Caco-2 (cell line): ENCODE measurements at regions not wholly inside any gene's neighbourhood (a gene's known extent, or its start where the extent isn't known, plus 50 kb on each side); places are given as distances from the start of the nearest gene placed in this dataset.

ENCODE experiments used
- BruUV-seq: library from RNA; stranded (reverse); fragments of 400-500 nt; replicated peaks from 2 replicates; lab custom pipeline; 2021; lab: Mats Ljungman, UMichigan
- CTCF ChIA-PET: fragments of 300-600 bp; sonication (Branson Sonifier 250); formaldehyde crosslinking; loops from one replicate; lab custom pipeline; 2022; ENCODE audit warnings: antibody characterized with exemption; lab: Charles Lee
- POLR2A ChIA-PET: fragments of 300-600 bp; sonication (Branson Sonifier 250); formaldehyde crosslinking; loops from one replicate; lab custom pipeline; 2022; ENCODE audit warnings: antibody characterized with exemption; lab: Charles Lee
- DNase-seq, 2 experiments: peaks; one replicate each; pipeline versions ENCODE4 v3.0.0 to v3.0.0-alpha.2; 2020 to 2022
- H3K27me3 ChIP-seq: replicated peaks from 2 replicates; pipeline ENCODE4 v1.6.0; 2011; ENCODE audit warnings: low read length; ENCODE audit not compliant: control insufficient read depth, insufficient read depth
- H3K36me3 ChIP-seq: 2 replicates; pipeline ENCODE4 v1.5.1; 2011; ENCODE audit warnings: low read length; ENCODE audit not compliant: control insufficient read depth, insufficient read depth
- H3K4me1 ChIP-seq: fragments of 250-450 bp; sonication (Bioruptor Pico); 2 replicates; pipeline ENCODE4 v1.5.1; 2020; ENCODE audit warnings: mild to moderate bottlenecking
- H3K4me3 ChIP-seq: 2 replicates; pipeline ENCODE4 v1.5.1; 2011; ENCODE audit warnings: low read depth, mild to moderate bottlenecking, control low read depth, low read length
- H3K9me3 ChIP-seq: fragments of 250-450 bp; sonication (Bioruptor Pico); 2 replicates; pipeline ENCODE4 v1.5.1; 2020; ENCODE audit warnings: mild to moderate bottlenecking, moderate library complexity
- H3K27ac Mint-ChIP-seq: one replicate; pipeline ENCODE4 v1.8.0; 2022; ENCODE audit warnings: mixed read lengths; ENCODE audit not compliant: unreplicated experiment
- H3K27me3 Mint-ChIP-seq: one replicate; pipeline ENCODE4 v1.8.0; 2022; ENCODE audit warnings: mixed read lengths; ENCODE audit not compliant: insufficient read depth, unreplicated experiment
- H3K36me3 Mint-ChIP-seq: one replicate; pipeline ENCODE4 v1.8.0; 2022; ENCODE audit warnings: mild to moderate bottlenecking, mixed read lengths; ENCODE audit not compliant: insufficient read depth, unreplicated experiment
- H3K4me1 Mint-ChIP-seq: one replicate; pipeline ENCODE4 v1.8.0; 2022; ENCODE audit warnings: low read depth, mixed read lengths; ENCODE audit not compliant: unreplicated experiment
- H3K4me3 Mint-ChIP-seq: one replicate; pipeline ENCODE4 v1.8.0; 2022; ENCODE audit warnings: mild to moderate bottlenecking, moderate library complexity, mixed read lengths; ENCODE audit not compliant: unreplicated experiment
- H3K9me3 Mint-ChIP-seq: one replicate; pipeline ENCODE4 v1.8.0; 2022; ENCODE audit warnings: mixed read lengths; ENCODE audit not compliant: unreplicated experiment
- intact Hi-C: fragments of 100-400 bp; cut with micrococcal nuclease; formaldehyde crosslinking; loops from one replicate; pipeline ENCODE4 v1.10.0; 2022; ENCODE audit not compliant: unreplicated experiment
- TF ChIP-seq, protein P1 (sequence below), 2 experiments: fragments of 200-600 bp in 1 of 2; IDR thresholded peaks; 1 replicate in 1 of 2; 2 replicates in 1 of 2; pipeline versions ENCODE4 v1.5.1 to v1.8.0; 2011 to 2022; ENCODE audit warnings: antibody characterized with exemption in 1 of 2, control low read depth in 1 of 2, inconsistent platforms in 1 of 2, low read depth in 1 of 2, low read length in 1 of 2, mild to moderate bottlenecking in 1 of 2, moderate library complexity in 1 of 2; ENCODE audit not compliant: insufficient read depth in 1 of 2, severe bottlenecking in 1 of 2, unreplicated experiment in 1 of 2

DNA sequence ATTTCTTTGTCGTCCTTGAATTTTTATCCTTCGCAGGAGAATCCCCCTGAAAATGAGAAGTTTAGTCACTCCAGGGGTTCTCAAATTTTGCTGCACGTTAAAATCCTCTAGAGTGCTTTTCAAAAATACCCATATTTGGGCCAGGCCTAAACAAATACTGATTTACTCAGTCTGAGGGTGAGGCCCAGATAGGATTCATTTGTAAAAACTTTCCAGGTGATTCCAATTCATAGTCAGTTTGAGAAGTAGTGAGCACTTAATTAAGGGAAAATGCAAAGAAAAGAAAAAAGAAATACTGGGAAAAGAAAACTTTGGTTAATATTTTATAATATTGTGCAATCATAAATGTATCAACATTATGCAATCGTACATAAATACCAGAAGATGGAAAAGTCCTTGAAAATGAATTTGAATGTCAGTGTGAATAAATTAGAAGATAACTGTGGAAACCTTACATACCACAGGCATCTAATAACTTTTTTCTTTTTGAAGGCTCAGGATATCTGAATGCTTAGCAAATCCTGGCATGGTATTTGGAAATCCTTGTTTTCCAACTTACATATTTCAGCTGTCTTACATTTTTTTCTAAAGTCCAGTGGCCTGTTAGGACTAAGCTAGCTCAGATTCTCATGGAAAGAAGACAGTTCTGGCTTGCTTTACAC lies 116.5 kb upstream of the DAPK1 start:
- no peaks in the 10 kb centered on the region for H3K27me3 Mint-ChIP-seq
- TF ChIP-seq, protein P1, sequence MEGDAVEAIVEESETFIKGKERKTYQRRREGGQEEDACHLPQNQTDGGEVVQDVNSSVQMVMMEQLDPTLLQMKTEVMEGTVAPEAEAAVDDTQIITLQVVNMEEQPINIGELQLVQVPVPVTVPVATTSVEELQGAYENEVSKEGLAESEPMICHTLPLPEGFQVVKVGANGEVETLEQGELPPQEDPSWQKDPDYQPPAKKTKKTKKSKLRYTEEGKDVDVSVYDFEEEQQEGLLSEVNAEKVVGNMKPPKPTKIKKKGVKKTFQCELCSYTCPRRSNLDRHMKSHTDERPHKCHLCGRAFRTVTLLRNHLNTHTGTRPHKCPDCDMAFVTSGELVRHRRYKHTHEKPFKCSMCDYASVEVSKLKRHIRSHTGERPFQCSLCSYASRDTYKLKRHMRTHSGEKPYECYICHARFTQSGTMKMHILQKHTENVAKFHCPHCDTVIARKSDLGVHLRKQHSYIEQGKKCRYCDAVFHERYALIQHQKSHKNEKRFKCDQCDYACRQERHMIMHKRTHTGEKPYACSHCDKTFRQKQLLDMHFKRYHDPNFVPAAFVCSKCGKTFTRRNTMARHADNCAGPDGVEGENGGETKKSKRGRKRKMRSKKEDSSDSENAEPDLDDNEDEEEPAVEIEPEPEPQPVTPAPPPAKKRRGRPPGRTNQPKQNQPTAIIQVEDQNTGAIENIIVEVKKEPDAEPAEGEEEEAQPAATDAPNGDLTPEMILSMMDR (IDR thresholded peaks at IDR 0.05; ENCODE audit: insufficient read depth in 1 of 2, low read depth in 1 of 2, low read length in 1 of 2, severe bottlenecking in 1 of 2, unreplicated experiment in 1 of 2): no peak
- no peak for DNase-seq
- H3K4me1 Mint-ChIP-seq: peaks cover 6% of the 10 kb centered on the region
- intact Hi-C loops: loop anchor here (1.0 kb wide), 2 partner anchors 9 to 27 kb away; no protein-coding TSS in a partner anchor
- Histone ChIP-seq H3K27me3 (no peaks in the 10 kb centered on the region), H3K36me3 (no peaks in the 10 kb centered on the region), H3K9me3 (no peaks in the 10 kb centered on the region), H3K4me3 (no peak overlapping the region), H3K4me1 (peaks cover 26% of the 10 kb centered on the region)
- ChIA-PET POLR2A (interaction anchor here (0.6 kb wide), 1 partner anchor 32 kb away, joined by 3 read pairs; no protein-coding TSS in a partner anchor), CTCF (no interaction called here)
- no peak overlapping the region for H3K27ac Mint-ChIP-seq
- BruUV-seq: no TSS peak
- no peaks in the 10 kb centered on the region for H3K36me3 Mint-ChIP-seq
- no peak overlapping the region for H3K4me3 Mint-ChIP-seq
- no peaks in the 10 kb centered on the region for H3K9me3 Mint-ChIP-seq

DNA sequence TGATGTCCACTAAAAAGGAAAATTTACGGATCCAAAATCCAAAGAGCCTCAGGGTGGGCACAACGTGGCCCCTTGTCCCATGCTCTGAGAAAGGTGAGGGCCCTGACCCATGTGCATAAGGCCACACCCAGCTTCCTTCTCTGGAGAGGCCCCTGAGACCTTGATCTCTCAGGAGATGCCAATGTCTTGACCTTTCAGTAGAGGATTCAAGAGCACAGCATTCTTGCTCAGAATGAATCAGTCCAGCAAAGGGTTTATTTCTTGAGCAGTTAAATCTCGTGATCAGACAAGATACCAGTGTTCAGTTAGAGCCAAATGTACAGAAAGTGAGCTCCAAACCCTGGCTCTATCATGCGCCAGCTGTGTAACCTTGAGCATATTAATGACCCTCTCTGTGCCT lies 115.9 kb upstream of the DAPK1 start:
- H3K27me3 ChIP-seq: no peaks in the 10 kb centered on the region
- no peak overlapping the region for H3K27ac Mint-ChIP-seq
- BruUV-seq: no TSS peak
- H3K36me3 Mint-ChIP-seq: no peaks in the 10 kb centered on the region
- H3K4me1 ChIP-seq: peaks cover 26% of the 10 kb centered on the region
- TF ChIP-seq, protein P1 (IDR thresholded peaks at IDR 0.05; ENCODE audit: insufficient read depth in 1 of 2, low read depth in 1 of 2, low read length in 1 of 2, severe bottlenecking in 1 of 2, unreplicated experiment in 1 of 2): no peak
- H3K9me3 ChIP-seq: no peaks in the 10 kb centered on the region
- no peaks in the 10 kb centered on the region for H3K9me3 Mint-ChIP-seq
- CTCF ChIA-PET: no interaction called here
- no peaks in the 10 kb centered on the region for H3K27me3 Mint-ChIP-seq
- intact Hi-C loops: loop anchor here (1.0 kb wide), 2 partner anchors 9 to 27 kb away; no protein-coding TSS in a partner anchor
- no peak for DNase-seq
- H3K4me3 ChIP-seq: no peak overlapping the region
- H3K4me3 Mint-ChIP-seq: no peak overlapping the region
- POLR2A ChIA-PET: interaction anchor here (0.6 kb wide), 1 partner anchor 31 kb away, joined by 3 read pairs; no protein-coding TSS in a partner anchor
- no peaks in the 10 kb centered on the region for H3K36me3 ChIP-seq
- peaks cover 10% of the 10 kb centered on the region for H3K4me1 Mint-ChIP-seq

DNA sequence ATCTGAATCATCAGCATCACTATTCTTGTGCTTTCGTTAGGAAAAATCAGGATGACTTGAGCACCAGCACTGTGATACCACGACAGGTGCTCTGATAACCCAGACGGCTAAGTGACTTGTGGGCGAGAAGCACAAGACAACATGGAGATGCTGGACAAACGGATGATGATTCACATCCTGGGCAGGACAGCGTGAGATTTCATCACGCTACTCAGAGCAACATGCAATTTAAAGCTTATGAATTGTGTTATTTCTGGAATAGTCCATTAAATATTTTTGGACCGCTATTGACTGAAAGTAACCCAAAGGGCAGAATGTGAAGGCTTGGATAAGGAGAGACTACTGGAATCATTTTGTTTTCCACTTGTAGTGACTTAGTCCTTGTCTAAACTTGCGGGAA lies 114.8 kb upstream of the DAPK1 start:
- CTCF ChIA-PET: no interaction called here
- Histone ChIP-seq H3K27me3 (no peaks in the 10 kb centered on the region), H3K4me1 (peaks cover 26% of the 10 kb centered on the region), H3K36me3 (no peaks in the 10 kb centered on the region), H3K9me3 (no peaks in the 10 kb centered on the region), H3K4me3 (no peak overlapping the region)
- intact Hi-C loops: no loop called here
- H3K27me3 Mint-ChIP-seq: no peaks in the 10 kb centered on the region
- no peak for DNase-seq
- no TSS peak for BruUV-seq
- POLR2A ChIA-PET: no interaction called here
- H3K9me3 Mint-ChIP-seq: no peaks in the 10 kb centered on the region
- H3K36me3 Mint-ChIP-seq: no peaks in the 10 kb centered on the region
- H3K4me1 Mint-ChIP-seq: peaks cover 10% of the 10 kb centered on the region
- TF ChIP-seq, protein P1 (IDR thresholded peaks at IDR 0.05; ENCODE audit: insufficient read depth in 1 of 2, low read depth in 1 of 2, low read length in 1 of 2, severe bottlenecking in 1 of 2, unreplicated experiment in 1 of 2): no peak
- no peak overlapping the region for H3K4me3 Mint-ChIP-seq
- H3K27ac Mint-ChIP-seq: no peak overlapping the region
